ENCODE measurements at regions not wholly inside any gene's neighbourhood (a gene's known extent, or its start where the extent isn't known, plus 50 kb on each side); places are given as distances from the start of the nearest gene placed in this dataset.

GRCh38 chr11:26017903-26018302 is 314.0 kb upstream of the ANO3 start:
- no peak for TF ChIP-seq GATA1 (IDR thresholded peaks at IDR 0.05; ENCODE audit: low read depth, low read length)
- TF ChIP-seq POLR2A (IDR thresholded peaks at IDR 0.05; ENCODE audit: low read length) = no peak
- no peak for DNase-seq

GRCh38 chr11:26018336-26018735 is 313.6 kb upstream of the ANO3 start:
- no peak for DNase-seq
- TF ChIP-seq POLR2A (IDR thresholded peaks at IDR 0.05; ENCODE audit: low read length) (no peak), GATA1 (IDR thresholded peaks at IDR 0.05; ENCODE audit: low read depth, low read length) (no peak)

- no peak for DNase-seq
- TF ChIP-seq GATA1 (IDR thresholded peaks at IDR 0.05; ENCODE audit: low read depth, low read length) (no peak), POLR2A (IDR thresholded peaks at IDR 0.05; ENCODE audit: low read length) (no peak)
Observed at GRCh38 chr11:26019386-26019785, 312.5 kb upstream of the ANO3 start.

- no peak for DNase-seq
- TF ChIP-seq GATA1 (IDR thresholded peaks at IDR 0.05; ENCODE audit: low read depth, low read length) (no peak), POLR2A (IDR thresholded peaks at IDR 0.05; ENCODE audit: low read length) (no peak)
Observed at GRCh38 chr11:26021017-26021416, 310.9 kb upstream of the ANO3 start.

- DNase-seq = no peak
- TF ChIP-seq POLR2A (IDR thresholded peaks at IDR 0.05; ENCODE audit: low read length) (no peak), GATA1 (IDR thresholded peaks at IDR 0.05; ENCODE audit: low read depth, low read length) (no peak)
Observed at GRCh38 chr11:26023057-26023456, 308.9 kb upstream of the ANO3 start.

- no peak for TF ChIP-seq GATA1 (IDR thresholded peaks at IDR 0.05; ENCODE audit: low read depth, low read length)
- no peak for TF ChIP-seq POLR2A (IDR thresholded peaks at IDR 0.05; ENCODE audit: low read length)
- no peak for DNase-seq
Observed at GRCh38 chr11:26025676-26026075, 306.3 kb upstream of the ANO3 start.

GRCh38 chr11:26026078-26026477 is 305.9 kb upstream of the ANO3 start:
- no peak for DNase-seq
- TF ChIP-seq POLR2A (IDR thresholded peaks at IDR 0.05; ENCODE audit: low read length) (no peak), GATA1 (IDR thresholded peaks at IDR 0.05; ENCODE audit: low read depth, low read length) (no peak)

- TF ChIP-seq POLR2A (IDR thresholded peaks at IDR 0.05; ENCODE audit: low read length) (no peak), GATA1 (IDR thresholded peaks at IDR 0.05; ENCODE audit: low read depth, low read length) (no peak)
- DNase-seq = no peak
Observed at GRCh38 chr11:26027887-26028286, 304.0 kb upstream of the ANO3 start.

GRCh38 chr11:26028393-26028911 is 303.5 kb upstream of the ANO3 start:
- DNase-seq = no peak

GRCh38 chr11:26030399-26030798 is 301.5 kb upstream of the ANO3 start:
- DNase-seq = no peak
- no peak for TF ChIP-seq POLR2A (IDR thresholded peaks at IDR 0.05; ENCODE audit: low read length)
- TF ChIP-seq GATA1 (IDR thresholded peaks at IDR 0.05; ENCODE audit: low read depth, low read length) = no peak

More at GRCh38 chr11:26028393-26028911, 303.5 kb upstream of the ANO3 start:
- TF ChIP-seq GATA1 (IDR thresholded peaks at IDR 0.05; ENCODE audit: low read depth, low read length) (no peak), POLR2A (IDR thresholded peaks at IDR 0.05; ENCODE audit: low read length) (no peak)

GRCh38 chr11:26032241-26032640 is 299.7 kb upstream of the ANO3 start:
- DNase-seq = no peak
- TF ChIP-seq POLR2A (IDR thresholded peaks at IDR 0.05; ENCODE audit: low read length) = no peak
- no peak for TF ChIP-seq GATA1 (IDR thresholded peaks at IDR 0.05; ENCODE audit: low read depth, low read length)

GRCh38 chr11:26035696-26036095 is 296.2 kb upstream of the ANO3 start:
- TF ChIP-seq GATA1 (IDR thresholded peaks at IDR 0.05; ENCODE audit: low read depth, low read length) = no peak
- TF ChIP-seq POLR2A (IDR thresholded peaks at IDR 0.05; ENCODE audit: low read length) = no peak
- no peak for DNase-seq

- TF ChIP-seq GATA1 (IDR thresholded peaks at IDR 0.05; ENCODE audit: low read depth, low read length) (no peak), POLR2A (IDR thresholded peaks at IDR 0.05; ENCODE audit: low read length) (no peak)
- DNase-seq = no peak
Observed at GRCh38 chr11:26037716-26038115, 294.2 kb upstream of the ANO3 start.

GRCh38 chr11:26040339-26040738 is 291.6 kb upstream of the ANO3 start:
- no peak for DNase-seq
- TF ChIP-seq GATA1 (IDR thresholded peaks at IDR 0.05; ENCODE audit: low read depth, low read length) (no peak), POLR2A (IDR thresholded peaks at IDR 0.05; ENCODE audit: low read length) (no peak)

- DNase-seq = no peak
- no peak for TF ChIP-seq POLR2A (IDR thresholded peaks at IDR 0.05; ENCODE audit: low read length)
- no peak for TF ChIP-seq GATA1 (IDR thresholded peaks at IDR 0.05; ENCODE audit: low read depth, low read length)
Observed at GRCh38 chr11:26042113-26042512, 289.8 kb upstream of the ANO3 start.

- TF ChIP-seq GATA1 (IDR thresholded peaks at IDR 0.05; ENCODE audit: low read depth, low read length) (no peak), POLR2A (IDR thresholded peaks at IDR 0.05; ENCODE audit: low read length) (no peak)
- no peak for DNase-seq
Observed at GRCh38 chr11:26043665-26044064, 288.3 kb upstream of the ANO3 start.

All from erythroblast (primary cell).